22Rv1 (cell line): ENCODE measurements at regions not wholly inside any gene's neighbourhood (a gene's known extent, or its start where the extent isn't known, plus 50 kb on each side); places are given as distances from the start of the nearest gene placed in this dataset.
"Not testable (repeated sequence)": the region's sequence is repeated elsewhere in the genome, so short reads cannot be mapped to it uniquely, and the experiment has no call there.

ENCODE experiments used
- H3K27ac ChIP-seq: fragments of 450-650 bp; 2 replicates; pipeline ENCODE4 v1.5.1; 2017
- ZFX ChIP-seq: fragments of 450-650 bp; IDR thresholded peaks from 2 replicates; pipeline ENCODE4 v1.6.1; 2017; ENCODE audit warnings: antibody characterized with exemption, borderline replicate concordance
- TF ChIP-seq, protein P1 (sequence below): fragments of 450-650 bp; IDR thresholded peaks from 2 replicates; pipeline ENCODE4 v1.5.1; 2017; ENCODE audit warnings: mild to moderate bottlenecking

DNA sequence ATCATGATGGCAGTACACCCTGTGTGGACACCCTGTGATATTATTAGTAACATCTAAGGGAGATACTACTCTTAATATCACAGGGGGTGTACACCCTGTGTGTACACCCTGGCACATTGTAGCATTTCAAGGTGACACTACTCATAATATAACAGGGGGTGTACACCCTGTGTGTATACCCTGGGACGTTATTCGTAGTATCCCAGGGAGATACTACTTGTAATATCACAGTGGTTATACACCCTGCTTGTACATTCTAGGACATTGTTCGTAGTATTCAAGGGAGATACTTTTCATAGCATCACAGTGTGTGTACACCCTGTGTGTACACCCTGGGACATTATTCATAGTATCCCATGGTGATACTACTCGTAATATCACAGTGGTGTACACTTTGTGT lies 67.4 kb upstream of the CNIH3 start:
- H3K27ac ChIP-seq: no peak overlapping the region
- TF ChIP-seq, protein P1, sequence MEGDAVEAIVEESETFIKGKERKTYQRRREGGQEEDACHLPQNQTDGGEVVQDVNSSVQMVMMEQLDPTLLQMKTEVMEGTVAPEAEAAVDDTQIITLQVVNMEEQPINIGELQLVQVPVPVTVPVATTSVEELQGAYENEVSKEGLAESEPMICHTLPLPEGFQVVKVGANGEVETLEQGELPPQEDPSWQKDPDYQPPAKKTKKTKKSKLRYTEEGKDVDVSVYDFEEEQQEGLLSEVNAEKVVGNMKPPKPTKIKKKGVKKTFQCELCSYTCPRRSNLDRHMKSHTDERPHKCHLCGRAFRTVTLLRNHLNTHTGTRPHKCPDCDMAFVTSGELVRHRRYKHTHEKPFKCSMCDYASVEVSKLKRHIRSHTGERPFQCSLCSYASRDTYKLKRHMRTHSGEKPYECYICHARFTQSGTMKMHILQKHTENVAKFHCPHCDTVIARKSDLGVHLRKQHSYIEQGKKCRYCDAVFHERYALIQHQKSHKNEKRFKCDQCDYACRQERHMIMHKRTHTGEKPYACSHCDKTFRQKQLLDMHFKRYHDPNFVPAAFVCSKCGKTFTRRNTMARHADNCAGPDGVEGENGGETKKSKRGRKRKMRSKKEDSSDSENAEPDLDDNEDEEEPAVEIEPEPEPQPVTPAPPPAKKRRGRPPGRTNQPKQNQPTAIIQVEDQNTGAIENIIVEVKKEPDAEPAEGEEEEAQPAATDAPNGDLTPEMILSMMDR: no peak
- TF ChIP-seq ZFX: no peak

DNA sequence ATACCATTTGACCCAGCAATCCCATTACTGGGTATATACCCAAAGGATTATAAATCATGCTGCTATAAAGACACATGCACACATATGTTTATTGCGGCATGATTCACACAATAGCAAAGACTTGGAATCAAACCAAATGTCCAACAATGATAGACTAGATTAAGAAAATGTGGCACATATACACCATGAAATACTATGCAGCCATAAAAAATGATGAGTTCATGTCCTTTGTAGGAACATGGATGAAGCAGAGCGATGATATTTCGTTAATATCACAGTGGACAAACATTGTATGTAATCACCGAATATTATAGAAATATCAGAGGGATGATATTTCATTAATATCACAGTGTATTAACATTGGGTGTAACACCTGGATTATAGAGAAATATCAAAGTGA lies 64.9 kb upstream of the CNIH3 start:
- H3K27ac ChIP-seq: not testable (repeated sequence)

DNA sequence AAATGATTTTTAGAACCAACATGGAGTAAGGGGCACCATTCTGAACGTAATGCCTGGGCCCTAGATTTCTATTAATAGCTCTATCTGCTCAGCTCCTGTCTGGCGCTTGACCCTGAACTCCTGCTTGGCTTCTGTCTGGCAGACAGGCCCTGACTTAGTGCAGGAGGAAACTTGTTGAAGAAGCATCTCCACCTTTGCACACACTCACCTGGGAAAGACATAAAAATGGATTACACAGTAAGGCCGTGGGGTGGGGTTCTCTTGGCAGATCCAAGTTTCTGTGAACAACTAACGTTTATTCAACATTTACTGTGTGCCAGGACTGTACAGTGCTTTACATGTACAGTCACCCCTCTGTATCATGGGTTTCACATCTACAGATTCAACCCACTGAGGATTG lies 62.1 kb upstream of the CNIH3 start:
- no peak overlapping the region for H3K27ac ChIP-seq
- TF ChIP-seq, protein P1: no peak
- no peak for TF ChIP-seq ZFX

DNA sequence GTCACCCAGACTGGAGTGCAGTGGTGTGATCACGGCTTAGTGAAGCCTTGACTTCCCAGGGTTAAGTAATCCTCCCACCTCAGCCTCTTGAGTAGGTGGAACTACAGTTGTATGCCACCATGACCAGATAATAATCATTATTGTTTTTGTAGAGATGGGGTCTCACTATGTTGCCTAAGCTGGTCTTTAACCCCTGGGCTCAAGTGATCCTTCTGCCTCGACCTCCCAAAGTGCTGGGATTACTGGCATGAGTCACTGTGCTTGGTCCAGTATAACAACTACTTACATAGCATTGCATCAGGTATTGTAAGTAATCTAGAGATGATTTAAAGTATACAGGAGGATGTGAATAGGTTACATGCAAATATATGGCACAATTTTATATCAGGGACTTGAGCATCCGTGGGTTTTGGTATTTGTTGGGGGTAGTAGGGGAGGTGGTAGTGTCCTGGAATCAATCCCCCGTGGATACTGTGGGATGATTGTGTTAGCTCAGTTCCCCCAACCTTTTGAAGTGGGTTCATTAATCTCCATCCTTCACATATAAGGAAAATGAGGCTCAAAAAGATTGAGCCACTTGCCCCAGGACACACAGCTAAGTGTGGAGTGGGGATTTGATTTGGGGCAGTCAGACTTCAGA lies 61.4 kb upstream of the CNIH3 start:
- TF ChIP-seq, protein P1: no peak
- no peak for TF ChIP-seq ZFX
- H3K27ac ChIP-seq: no peak overlapping the region

DNA sequence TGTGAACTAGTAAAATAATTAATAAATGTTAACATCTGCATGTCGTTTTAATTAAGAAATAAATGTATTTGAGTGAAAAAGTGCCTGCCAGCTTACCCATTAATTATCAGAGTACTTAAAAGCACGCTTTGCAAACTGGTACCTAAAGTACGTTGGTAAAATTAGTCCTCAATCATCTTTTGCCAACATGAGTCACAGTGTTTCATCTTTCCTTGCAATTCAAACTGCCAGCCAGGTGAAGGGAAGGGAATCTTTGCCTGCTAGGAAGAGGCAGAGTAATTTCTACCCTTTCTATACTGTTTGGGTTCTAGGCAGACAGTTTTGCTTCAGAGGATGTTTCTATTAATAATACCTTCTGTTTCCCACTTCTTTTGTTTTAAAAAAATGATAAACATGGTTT lies 57.2 kb upstream of the CNIH3 start:
- no peak for TF ChIP-seq ZFX
- TF ChIP-seq, protein P1: no peak
- no peak overlapping the region for H3K27ac ChIP-seq

DNA sequence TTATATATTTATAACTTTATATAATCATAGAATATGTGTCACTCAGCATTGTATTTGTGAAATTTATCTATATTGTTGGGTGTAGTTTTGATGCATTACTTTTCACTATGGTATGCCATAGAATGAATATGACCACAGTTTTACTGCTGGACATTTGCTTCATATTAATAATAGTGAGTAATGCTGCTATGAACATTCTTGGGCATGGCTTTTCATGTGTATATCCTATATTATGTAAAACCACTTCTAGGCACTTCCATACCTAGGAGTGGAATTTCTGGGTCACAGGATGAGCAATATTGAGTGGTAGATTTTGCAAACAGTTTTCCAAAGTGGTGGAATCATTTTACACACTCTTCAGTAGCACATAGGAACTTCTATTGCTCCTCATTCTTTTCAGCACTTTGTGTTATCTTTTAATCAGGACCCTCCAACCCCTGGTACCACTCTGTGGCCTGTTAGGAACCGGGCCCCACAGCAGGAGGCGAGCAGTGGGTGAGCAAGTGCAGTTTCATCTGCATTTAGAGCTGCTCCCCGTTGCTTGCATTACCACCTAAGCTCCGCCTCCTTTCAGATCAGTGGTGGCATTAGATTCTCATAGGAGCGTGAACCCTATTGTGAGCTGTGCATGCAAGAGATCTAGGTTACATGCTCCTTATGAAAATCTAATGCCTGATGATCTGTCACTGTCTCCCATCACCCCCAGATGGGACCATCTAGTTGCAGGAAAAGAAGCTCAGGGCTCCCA lies 56.0 kb upstream of the CNIH3 start:
- no peak overlapping the region for H3K27ac ChIP-seq
- no peak for TF ChIP-seq ZFX
- TF ChIP-seq, protein P1: no peak

DNA sequence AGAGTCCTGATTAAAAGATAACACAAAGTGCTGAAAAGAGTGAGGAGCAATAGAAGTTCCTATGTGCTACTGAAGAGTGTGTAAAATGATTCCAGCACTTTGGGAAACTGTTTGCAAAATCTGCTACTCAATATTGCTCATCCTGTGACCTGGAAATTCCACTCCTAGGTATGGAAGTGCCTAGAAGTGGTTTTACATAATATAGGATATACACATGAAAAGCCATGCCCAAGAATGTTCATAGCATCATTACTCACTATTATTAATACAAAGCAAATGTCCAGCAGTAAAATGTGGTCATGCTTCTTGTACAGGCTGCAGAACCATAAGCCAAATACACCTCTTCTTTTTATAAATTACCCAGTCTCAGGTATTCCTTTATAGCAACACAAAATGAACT lies 53.2 kb upstream of the CNIH3 start:
- H3K27ac ChIP-seq: not testable (repeated sequence)

DNA sequence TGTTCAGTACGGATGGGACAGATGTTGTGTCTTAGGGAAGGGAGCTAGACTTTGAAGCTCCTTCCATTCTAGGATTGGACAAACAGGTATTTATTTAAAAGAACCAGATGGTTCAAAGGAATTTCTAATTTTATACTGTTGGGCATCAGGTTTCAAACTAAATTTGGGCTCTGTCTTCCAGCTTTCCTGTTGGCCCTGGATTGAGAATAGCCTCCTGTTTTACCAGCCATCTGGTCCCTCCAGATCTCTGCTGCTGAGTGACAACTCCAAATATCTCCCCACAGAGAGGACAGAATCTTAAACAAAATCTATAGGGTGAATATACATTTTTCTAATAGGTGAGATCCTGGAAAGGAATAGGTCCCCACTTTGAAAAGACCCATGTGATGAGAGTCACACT lies 52.5 kb upstream of the CNIH3 start:
- TF ChIP-seq, protein P1: no peak
- TF ChIP-seq ZFX: no peak
- H3K27ac ChIP-seq: no peak overlapping the region
